UCSD-AML1 (cell line): ENCODE measurements at regions not wholly inside any gene's neighbourhood (a gene's known extent, or its start where the extent isn't known, plus 50 kb on each side); places are given as distances from the start of the nearest gene placed in this dataset.
A peak's percentile ranks its signal among the peaks of the same experiment; 100 is the strongest.

Experiments
- DNase-seq: peaks from one replicate; lab custom pipeline; 2025; ENCODE audit not compliant: unreplicated experiment; lab: John Stamatoyannopoulos, UW

DNA sequence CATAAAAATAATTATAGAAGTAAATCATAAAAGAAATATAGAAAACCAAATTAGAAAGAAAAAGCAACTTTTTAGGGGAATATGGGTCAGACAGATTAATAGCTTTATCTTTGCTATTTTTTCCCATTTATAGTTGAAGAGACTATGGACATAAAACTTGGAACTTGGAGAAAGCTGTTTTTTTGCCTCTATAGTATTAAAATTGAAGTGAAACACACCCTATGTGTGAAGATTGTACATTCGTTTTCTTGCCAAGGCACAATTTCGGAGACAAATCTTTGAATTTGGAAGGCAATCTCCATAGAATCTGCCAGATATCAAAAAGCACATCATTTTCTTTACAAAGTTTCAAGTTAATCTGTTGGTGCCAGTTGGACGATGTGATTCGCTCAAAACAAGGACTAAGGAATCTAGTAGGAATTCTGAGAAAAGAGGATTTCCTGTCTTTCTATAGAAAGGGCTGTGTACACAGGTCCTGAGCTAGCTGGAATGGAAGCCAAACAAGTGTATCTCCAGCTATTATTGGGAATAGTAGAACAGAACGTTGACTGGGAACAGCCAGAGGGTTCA, 156.3 kb downstream of the SLC7A11 start:
- DNase-seq, result no peak

DNA sequence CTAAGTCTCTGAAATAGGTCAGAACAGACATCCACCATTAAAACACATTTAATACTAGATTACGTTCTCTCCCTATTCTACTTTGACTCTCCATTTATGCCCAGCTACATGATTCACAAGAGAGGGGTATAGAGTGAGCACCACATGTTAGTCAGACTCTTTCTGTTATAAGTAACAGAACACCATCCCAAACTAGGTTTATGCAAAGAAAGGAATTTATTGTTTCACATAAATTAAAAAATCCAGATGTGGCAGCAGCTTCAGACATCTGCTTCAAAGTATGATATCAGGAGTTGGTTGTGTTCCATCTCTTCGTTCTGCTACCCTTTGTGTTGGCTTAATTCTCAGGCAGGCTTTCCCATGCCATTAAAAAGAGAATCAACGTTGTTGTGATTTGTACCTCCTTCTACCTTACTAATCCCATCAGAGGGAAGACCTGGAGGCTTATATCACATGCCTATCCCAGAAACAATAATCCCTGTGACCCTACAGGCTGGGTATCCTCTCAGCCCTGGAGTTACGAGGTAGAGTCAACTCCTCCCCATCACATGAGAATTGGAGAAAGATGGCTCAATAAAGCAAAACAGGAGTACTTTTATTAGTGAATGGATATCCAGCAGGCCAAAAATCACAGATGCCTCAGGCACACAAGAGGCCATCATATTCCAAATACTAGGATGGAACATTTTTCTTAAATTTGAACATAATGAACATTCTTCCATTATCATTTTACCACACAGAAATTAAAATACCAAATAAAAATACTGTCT, 163.2 kb downstream of the SLC7A11 start:
- DNase-seq, result no peak

DNA sequence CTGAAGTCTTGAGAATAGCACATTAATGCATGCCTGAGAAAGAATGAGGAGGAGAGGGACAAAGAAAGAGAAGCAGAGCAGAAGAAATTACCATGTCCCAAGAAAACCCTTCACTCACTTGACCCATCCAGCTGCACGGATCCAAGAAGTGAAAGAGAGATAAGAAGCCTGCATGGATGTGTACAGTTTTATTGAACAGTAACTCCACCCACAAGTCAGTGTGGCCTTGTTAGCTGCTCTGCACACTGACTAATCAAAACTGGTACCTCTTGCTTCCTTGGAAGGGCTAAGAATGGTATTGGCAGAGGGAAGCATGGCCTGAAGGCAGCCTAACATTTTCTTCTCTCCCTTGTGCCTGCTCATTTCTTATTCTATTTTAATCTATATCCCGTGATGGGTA, 163.9 kb downstream of the SLC7A11 start:
- DNase-seq, result no peak

- DNase-seq, result no peak
These were observed 165.6 kb downstream of the SLC7A11 start for GRCh38 chr4:138076561-138076960.

DNA sequence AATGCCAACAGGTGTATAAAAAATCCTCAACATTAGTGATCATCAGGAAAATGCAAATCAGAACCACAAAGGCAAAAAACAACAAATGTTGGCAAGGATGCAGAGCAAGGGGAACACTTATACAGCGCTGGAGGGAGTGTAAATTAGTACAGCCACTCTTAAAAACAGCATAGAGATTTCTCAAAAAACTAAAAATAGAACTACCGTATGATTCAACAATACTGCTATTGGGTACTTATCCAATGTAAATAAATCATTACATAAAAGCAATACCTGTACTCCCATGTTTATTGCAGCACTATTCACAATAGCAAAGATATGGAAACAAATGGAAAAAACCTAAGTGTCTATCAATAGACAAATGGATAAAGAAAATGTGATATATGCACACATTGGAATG, 171.3 kb downstream of the SLC7A11 start:
- no peak for DNase-seq

GRCh38 chr4:138063581-138063980, 178.6 kb downstream of the SLC7A11 start:
- no peak for DNase-seq

DNA sequence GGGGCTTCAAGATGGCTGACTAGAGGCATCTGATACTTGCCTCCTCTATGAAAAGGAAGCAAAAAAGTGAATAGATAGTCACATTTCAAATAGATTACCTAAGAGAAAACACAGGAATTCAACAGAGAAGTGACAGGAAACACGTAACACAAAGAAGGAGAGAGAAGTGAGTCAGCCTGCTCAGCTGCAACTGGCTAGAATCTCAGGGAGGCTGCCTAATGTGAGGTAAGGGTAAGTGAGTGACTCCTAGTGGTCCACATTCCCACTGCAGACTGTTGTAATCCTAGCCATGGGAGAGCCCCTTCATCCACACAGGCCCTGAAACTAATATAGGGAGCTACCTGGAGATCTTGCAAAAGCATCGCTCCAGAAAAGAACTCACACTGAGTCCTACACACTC, 179.2 kb downstream of the SLC7A11 start:
- DNase-seq, result no peak

- no peak for DNase-seq
These were observed 185.6 kb downstream of the SLC7A11 start for GRCh38 chr4:138056541-138056940.

DNA sequence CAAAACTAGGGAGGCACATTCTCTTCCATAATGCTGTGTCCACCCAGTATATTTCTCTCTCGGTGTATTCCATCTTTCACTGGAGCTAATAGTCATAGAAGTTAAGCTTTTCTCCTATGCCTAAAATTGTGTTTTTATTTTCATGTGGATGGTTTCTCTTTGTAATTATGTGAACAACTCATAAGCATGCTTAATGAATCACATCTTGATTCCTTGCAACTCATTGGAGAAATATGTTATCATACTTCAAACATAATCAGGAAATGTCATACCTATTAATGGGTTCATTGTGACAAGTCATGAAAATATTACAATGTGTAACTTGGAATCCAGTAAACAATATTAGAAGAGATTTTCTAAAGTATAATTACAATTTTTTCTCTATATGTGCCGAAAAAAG, 186.3 kb downstream of the SLC7A11 start:
- DNase-seq, result no peak

- no peak for DNase-seq
These were observed 188.4 kb downstream of the SLC7A11 start for GRCh38 chr4:138053641-138054301.

DNA sequence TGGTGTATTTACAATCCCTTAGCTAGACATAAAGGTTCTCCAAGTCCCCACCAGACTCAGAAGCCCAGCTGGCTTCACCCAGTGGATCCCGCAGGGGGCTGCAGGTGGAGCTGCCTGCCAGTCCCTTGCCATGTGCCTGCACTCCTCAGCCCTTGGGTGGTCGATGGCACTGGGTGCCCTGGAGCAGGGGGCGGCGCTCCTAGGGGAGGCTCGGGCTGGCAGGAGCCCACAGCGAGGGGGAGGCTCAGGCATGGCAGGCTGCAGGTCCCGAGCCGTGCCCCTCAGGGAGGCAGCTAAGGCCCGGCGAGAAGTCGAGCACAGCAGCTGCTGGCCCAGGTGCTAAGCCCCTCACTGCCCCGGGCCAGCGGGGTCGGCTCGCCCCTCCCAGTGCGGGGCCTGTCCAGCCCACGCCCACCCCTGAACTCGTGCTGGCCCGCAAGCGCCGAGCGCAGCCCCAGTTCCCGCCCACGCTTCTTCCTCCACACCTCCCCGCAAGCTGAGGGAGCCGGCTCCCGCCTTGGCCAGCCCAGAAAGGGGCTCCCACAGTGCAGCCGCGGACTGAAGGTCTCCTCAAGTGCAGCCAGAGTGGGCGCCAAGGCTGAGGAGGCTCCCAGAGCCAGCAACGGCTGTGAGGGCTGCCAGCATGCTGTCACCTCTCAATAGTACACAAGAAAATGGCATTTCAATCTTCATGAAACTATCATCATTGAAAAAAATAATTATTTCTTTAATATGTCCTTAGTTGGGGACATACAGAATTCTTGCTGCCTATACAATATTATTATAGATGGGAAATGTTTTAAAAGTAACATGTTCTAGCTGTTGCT, 189.1 kb downstream of the SLC7A11 start:
- no peak for DNase-seq

DNA sequence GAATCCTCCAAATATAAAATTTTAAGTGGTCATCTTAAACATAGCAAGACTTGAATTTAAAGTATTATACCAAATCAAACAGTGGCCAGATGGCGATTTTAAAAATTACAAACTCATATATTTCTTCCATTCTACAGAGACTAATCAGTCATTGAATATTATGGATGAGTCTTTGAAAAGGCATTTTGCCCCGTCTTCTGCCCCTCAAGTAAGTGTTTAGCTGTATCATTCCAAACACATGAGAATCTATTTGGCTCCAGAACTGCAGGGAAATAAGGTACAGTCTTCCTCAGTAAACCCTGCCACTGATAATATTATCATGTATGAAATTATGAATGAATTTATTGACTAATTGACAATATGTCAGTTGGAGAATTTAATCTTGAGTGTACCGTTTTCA, 191.0 kb downstream of the SLC7A11 start:
- DNase-seq, result no peak

- DNase-seq, result no peak
These were observed 191.5 kb downstream of the SLC7A11 start for GRCh38 chr4:138050601-138051000.

DNA sequence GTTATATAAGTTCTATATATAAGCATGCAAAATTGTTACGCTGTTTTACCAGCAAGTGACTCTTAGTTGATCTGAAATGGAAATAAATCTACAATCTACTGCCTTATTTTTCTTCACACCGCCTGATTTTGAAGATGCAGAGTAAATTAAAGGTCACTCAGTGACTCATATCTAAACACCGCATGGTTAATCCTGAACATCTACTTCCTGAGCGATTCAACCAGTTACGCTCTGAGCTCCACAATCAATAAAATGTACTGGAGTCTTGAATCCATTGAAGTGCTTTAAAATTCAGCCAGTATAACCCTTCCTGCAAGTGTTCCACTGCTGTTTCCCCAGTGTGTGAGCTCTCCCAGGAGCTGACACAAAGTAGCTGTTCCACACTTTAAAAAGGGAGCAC, 192.8 kb downstream of the SLC7A11 start:
- no peak for DNase-seq

GRCh38 chr4:138047290-138047689, 194.9 kb downstream of the SLC7A11 start:
- DNase-seq, result no peak

GRCh38 chr4:138045036-138045435, 197.1 kb downstream of the SLC7A11 start:
- no peak for DNase-seq

DNA sequence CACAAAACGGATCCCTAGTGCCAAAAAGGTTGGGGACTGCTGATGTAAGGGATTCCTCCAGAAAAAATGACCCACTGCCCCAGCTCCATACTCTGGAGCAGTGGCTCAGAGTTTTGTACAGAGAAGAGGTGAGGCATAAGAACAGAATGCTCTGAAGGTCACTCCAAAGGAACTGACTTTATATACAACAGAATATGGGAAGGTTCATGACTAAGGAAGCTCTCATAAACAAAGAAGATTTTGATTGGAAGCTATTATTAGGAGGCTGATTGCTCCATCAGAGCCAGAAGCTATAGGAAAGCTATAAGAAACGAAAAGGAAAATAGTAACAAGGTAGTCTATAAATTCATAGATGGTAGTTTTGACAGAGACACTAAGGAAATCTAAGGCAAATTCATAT, 203.1 kb downstream of the SLC7A11 start:
- DNase-seq, result no peak

DNA sequence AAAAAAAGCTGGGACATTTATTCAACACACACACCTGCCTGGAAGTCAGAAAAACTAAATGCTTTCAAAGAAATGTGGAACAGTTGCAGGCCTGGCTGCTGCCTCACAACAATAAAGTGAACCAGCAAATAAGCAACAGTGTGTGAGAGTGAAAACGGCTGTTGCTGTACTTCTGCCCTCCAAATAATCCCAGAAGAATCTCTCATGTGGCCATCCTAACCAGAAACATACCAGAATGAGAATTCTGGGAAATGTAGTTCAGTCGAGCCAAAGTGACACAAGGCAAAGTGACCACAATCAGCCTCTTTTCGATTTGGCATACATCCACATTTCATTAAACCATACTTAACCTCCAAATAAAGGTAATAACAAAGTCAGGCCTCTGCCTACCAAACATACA, 204.5 kb downstream of the SLC7A11 start:
- DNase-seq, result no peak

- peak; percentile 8 for DNase-seq
These were observed 206.3 kb downstream of the SLC7A11 start for GRCh38 chr4:138035781-138036258.

GRCh38 chr4:138034871-138035270, 207.3 kb downstream of the SLC7A11 start:
- DNase-seq, result no peak

- no peak for DNase-seq
These were observed 209.9 kb downstream of the SLC7A11 start for GRCh38 chr4:138032222-138032621.
